ENCODE measurements at regions not wholly inside any gene's neighbourhood (a gene's known extent, or its start where the extent isn't known, plus 50 kb on each side); places are given as distances from the start of the nearest gene placed in this dataset.
A peak's percentile ranks its signal among the peaks of the same experiment; 100 is the strongest.

- TF ChIP-seq CTCF (IDR thresholded peaks at IDR 0.05) (peak in 1 of 3 experiments; percentile 35), POLR2A (IDR thresholded peaks at IDR 0.05) (no peak)
These were observed 140.7 kb upstream of the CALCR start for GRCh38 chr7:93715234-93715633.

All from testis (tissue), 2 donors.